Activated naive CD4-positive, alpha-beta T cell treated with anti-CD3 and anti-CD28 coated beads for 36 hours (primary cell): ENCODE measurements at regions not wholly inside any gene's neighbourhood (a gene's known extent, or its start where the extent isn't known, plus 50 kb on each side); places are given as distances from the start of the nearest gene placed in this dataset.

Experiments
- CTCF ChIA-PET: fragments of 350-600 bp; sonication (Branson Sonifier 250); formaldehyde crosslinking; loops from one replicate; lab custom pipeline; 2021; ENCODE audit warnings: antibody characterized with exemption; lab: Charles Lee
- DNase-seq: peaks from one replicate; pipeline ENCODE4 v3.0.0-alpha.2; 2020
- H3K27ac Mint-ChIP-seq: one replicate; pipeline ENCODE4 v1.8.0; 2021; ENCODE audit warnings: mild to moderate bottlenecking, mixed read lengths
- H3K27me3 Mint-ChIP-seq: one replicate; pipeline ENCODE4 v1.8.0; 2021; ENCODE audit warnings: low read depth, mixed read lengths
- H3K36me3 Mint-ChIP-seq: one replicate; pipeline ENCODE4 v1.8.0; 2021; ENCODE audit warnings: low read depth, mixed read lengths
- H3K4me1 Mint-ChIP-seq: one replicate; pipeline ENCODE4 v1.8.0; 2021; ENCODE audit warnings: low read depth, mixed read lengths
- H3K4me3 Mint-ChIP-seq: one replicate; pipeline ENCODE4 v1.8.0; 2021; ENCODE audit warnings: mild to moderate bottlenecking, moderate library complexity, mixed read lengths
- H3K9me3 Mint-ChIP-seq: one replicate; pipeline ENCODE4 v1.8.0; 2021; ENCODE audit warnings: mixed read lengths
- intact Hi-C: fragments of 100-400 bp; cut with micrococcal nuclease; formaldehyde crosslinking; loops from one replicate; pipeline ENCODE4 v1.15.1; 2023

DNA sequence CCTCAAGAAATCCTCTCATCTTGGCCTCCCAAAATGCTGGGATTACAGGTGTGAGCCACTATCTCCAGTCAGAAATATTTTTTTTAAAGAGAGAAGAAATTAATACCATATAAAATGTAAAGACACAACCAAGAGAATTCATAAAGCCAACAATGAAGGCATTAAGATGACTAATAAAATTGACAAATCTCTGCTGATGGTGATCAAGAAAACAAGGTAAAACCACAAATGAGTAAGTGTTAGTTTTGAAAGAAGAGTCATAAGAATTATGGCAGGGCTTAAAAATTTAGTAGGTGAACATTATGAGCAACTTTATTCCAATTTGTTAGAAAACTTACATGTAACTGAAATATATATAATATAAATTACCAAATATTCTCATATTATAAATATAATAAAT is 752.8 kb upstream of the CELF4 start:
- no peak overlapping the region for H3K27ac Mint-ChIP-seq
- peaks cover 8% of the 10 kb centered on the region for H3K27me3 Mint-ChIP-seq
- intact Hi-C loops = no loop called here
- H3K4me1 Mint-ChIP-seq = no peaks in the 10 kb centered on the region
- no peak overlapping the region for H3K4me3 Mint-ChIP-seq
- no peak for DNase-seq
- no peaks in the 10 kb centered on the region for H3K9me3 Mint-ChIP-seq
- no peaks in the 10 kb centered on the region for H3K36me3 Mint-ChIP-seq
- CTCF ChIA-PET = no interaction called here

- no peaks in the 10 kb centered on the region for H3K4me1 Mint-ChIP-seq
- no peak overlapping the region for H3K4me3 Mint-ChIP-seq
- intact Hi-C loops = no loop called here
- CTCF ChIA-PET = no interaction called here
- no peaks in the 10 kb centered on the region for H3K9me3 Mint-ChIP-seq
- no peak overlapping the region for H3K27ac Mint-ChIP-seq
- no peaks in the 10 kb centered on the region for H3K36me3 Mint-ChIP-seq
- DNase-seq = no peak
- H3K27me3 Mint-ChIP-seq = peaks cover 9% of the 10 kb centered on the region
Observed at GRCh38 chr18:38313831-38314230, 748.2 kb upstream of the CELF4 start.

DNA sequence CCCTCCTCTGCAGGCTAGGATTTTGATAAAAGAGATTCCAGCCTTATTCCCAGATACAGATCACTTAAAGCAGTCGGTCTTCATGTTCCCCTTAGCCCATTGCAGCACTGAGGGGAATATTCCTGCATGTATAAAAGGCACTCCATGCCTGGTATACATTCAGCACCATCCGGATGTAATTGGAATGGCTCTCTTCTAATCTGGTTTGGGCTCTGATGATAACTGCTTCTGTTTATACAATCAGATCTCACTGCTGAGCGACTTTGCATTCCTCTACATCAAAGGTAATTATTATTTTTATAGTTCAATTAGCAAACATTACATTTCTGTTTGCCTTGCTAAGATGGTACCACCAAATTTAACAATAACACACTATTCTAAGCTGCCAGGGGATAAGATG is 746.9 kb upstream of the CELF4 start:
- Mint-ChIP-seq H3K27ac (no peak overlapping the region), H3K4me3 (no peak overlapping the region), H3K36me3 (no peaks in the 10 kb centered on the region), H3K4me1 (no peaks in the 10 kb centered on the region), H3K9me3 (no peaks in the 10 kb centered on the region), H3K27me3 (peaks cover 8% of the 10 kb centered on the region)
- CTCF ChIA-PET = no interaction called here
- DNase-seq = no peak
- intact Hi-C loops = no loop called here

GRCh38 chr18:38310936-38311335 is 745.3 kb upstream of the CELF4 start:
- intact Hi-C loops = no loop called here
- H3K36me3 Mint-ChIP-seq = no peaks in the 10 kb centered on the region
- H3K27me3 Mint-ChIP-seq = peaks cover 8% of the 10 kb centered on the region
- no peak overlapping the region for H3K4me3 Mint-ChIP-seq
- H3K27ac Mint-ChIP-seq = no peak overlapping the region
- CTCF ChIA-PET = no interaction called here
- H3K4me1 Mint-ChIP-seq = no peaks in the 10 kb centered on the region
- no peaks in the 10 kb centered on the region for H3K9me3 Mint-ChIP-seq
- DNase-seq = no peak

- intact Hi-C loops = no loop called here
- no peaks in the 10 kb centered on the region for H3K9me3 Mint-ChIP-seq
- no peak for DNase-seq
- H3K4me3 Mint-ChIP-seq = no peak overlapping the region
- no peaks in the 10 kb centered on the region for H3K36me3 Mint-ChIP-seq
- H3K27ac Mint-ChIP-seq = no peak overlapping the region
- H3K4me1 Mint-ChIP-seq = no peaks in the 10 kb centered on the region
- no peaks in the 10 kb centered on the region for H3K27me3 Mint-ChIP-seq
- CTCF ChIA-PET = no interaction called here
Observed at GRCh38 chr18:38307914-38308313, 742.3 kb upstream of the CELF4 start.

DNA sequence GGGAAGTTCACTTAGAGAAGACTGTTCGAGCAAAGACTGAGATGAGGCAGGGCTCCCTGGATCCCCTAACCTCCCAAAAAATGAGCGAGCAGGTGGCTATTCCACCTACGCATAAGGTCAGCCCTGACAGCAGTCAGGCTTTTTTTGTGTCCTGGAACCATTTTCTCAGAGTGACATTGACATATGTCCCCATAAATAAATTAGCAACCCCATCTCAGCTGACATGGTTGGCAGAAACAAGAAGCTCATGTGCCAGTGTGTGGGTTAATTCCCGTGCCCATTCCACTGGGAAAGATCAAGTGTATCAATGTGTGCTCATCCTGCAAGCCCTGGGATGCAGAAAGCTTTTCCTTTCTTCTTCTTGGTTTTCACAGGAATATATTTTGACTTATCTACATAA is 740.4 kb upstream of the CELF4 start:
- intact Hi-C loops = no loop called here
- CTCF ChIA-PET = no interaction called here
- Mint-ChIP-seq H3K36me3 (no peaks in the 10 kb centered on the region), H3K27me3 (no peaks in the 10 kb centered on the region), H3K9me3 (no peaks in the 10 kb centered on the region), H3K27ac (no peak overlapping the region), H3K4me1 (no peaks in the 10 kb centered on the region), H3K4me3 (no peak overlapping the region)
- no peak for DNase-seq

GRCh38 chr18:38301621-38302020 is 736.0 kb upstream of the CELF4 start:
- intact Hi-C loops = no loop called here
- Mint-ChIP-seq H3K27me3 (no peaks in the 10 kb centered on the region), H3K27ac (no peak overlapping the region), H3K4me3 (no peak overlapping the region), H3K4me1 (no peaks in the 10 kb centered on the region), H3K9me3 (no peaks in the 10 kb centered on the region), H3K36me3 (no peaks in the 10 kb centered on the region)
- no peak for DNase-seq
- CTCF ChIA-PET = no interaction called here

GRCh38 chr18:38297910-38298309 is 732.3 kb upstream of the CELF4 start:
- DNase-seq = no peak
- H3K4me3 Mint-ChIP-seq = no peak overlapping the region
- no peaks in the 10 kb centered on the region for H3K27me3 Mint-ChIP-seq
- H3K27ac Mint-ChIP-seq = no peak overlapping the region
- no peaks in the 10 kb centered on the region for H3K4me1 Mint-ChIP-seq
- H3K9me3 Mint-ChIP-seq = peaks cover 2% of the 10 kb centered on the region
- CTCF ChIA-PET = no interaction called here
- intact Hi-C loops = no loop called here
- no peaks in the 10 kb centered on the region for H3K36me3 Mint-ChIP-seq

- H3K9me3 Mint-ChIP-seq = peaks cover 2% of the 10 kb centered on the region
- CTCF ChIA-PET = no interaction called here
Observed at GRCh38 chr18:38290229-38290628, 724.6 kb upstream of the CELF4 start.

GRCh38 chr18:38284972-38285371 is 719.4 kb upstream of the CELF4 start:
- H3K4me3 Mint-ChIP-seq = no peak overlapping the region
- no peaks in the 10 kb centered on the region for H3K4me1 Mint-ChIP-seq
- CTCF ChIA-PET = no interaction called here
- peaks cover 5% of the 10 kb centered on the region for H3K9me3 Mint-ChIP-seq
- no peaks in the 10 kb centered on the region for H3K36me3 Mint-ChIP-seq
- intact Hi-C loops = no loop called here
- H3K27ac Mint-ChIP-seq = no peak overlapping the region
- no peaks in the 10 kb centered on the region for H3K27me3 Mint-ChIP-seq
- DNase-seq = no peak

More at GRCh38 chr18:38290229-38290628, 724.6 kb upstream of the CELF4 start:
- Mint-ChIP-seq H3K36me3 (no peaks in the 10 kb centered on the region), H3K27ac (no peak overlapping the region), H3K4me1 (no peaks in the 10 kb centered on the region), H3K27me3 (no peaks in the 10 kb centered on the region), H3K4me3 (no peak overlapping the region)
- intact Hi-C loops = no loop called here
- no peak for DNase-seq

DNA sequence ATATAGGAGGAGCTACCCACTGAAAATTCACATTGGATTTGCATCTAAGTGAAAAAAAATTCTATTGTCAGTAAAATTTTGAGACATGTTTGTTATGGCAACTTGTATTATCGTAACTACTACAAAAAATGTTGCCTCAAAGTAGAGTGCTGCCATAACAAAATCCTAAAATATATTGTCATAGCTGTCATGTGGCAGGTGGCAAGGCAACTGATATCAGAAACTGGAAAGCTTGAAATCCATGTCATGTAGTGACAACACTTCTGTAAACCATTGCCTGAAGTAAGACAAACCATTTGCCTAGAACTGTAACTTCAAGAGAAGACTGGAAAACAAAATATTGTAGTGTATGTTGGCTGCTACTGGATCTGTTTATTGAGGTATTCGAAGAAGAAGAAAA is 697.5 kb upstream of the CELF4 start:
- intact Hi-C loops = no loop called here
- H3K4me1 Mint-ChIP-seq = no peaks in the 10 kb centered on the region

GRCh38 chr18:38262661-38263060 is 697.1 kb upstream of the CELF4 start:
- H3K27ac Mint-ChIP-seq = no peak overlapping the region
- intact Hi-C loops = no loop called here
- CTCF ChIA-PET = interaction anchor here (0.6 kb wide), 1 partner anchor 90 kb away, joined by 3 read pairs; no protein-coding TSS in a partner anchor
- DNase-seq = no peak
- H3K9me3 Mint-ChIP-seq = peaks cover 2% of the 10 kb centered on the region
- no peaks in the 10 kb centered on the region for H3K27me3 Mint-ChIP-seq
- no peaks in the 10 kb centered on the region for H3K36me3 Mint-ChIP-seq
- H3K4me1 Mint-ChIP-seq = no peaks in the 10 kb centered on the region
- no peak overlapping the region for H3K4me3 Mint-ChIP-seq

More for the DNA sequence above, 697.5 kb upstream of the CELF4 start:
- no peak overlapping the region for H3K4me3 Mint-ChIP-seq
- H3K9me3 Mint-ChIP-seq = peaks cover 2% of the 10 kb centered on the region
- no peak for DNase-seq
- CTCF ChIA-PET = no interaction called here
- no peaks in the 10 kb centered on the region for H3K27me3 Mint-ChIP-seq
- H3K36me3 Mint-ChIP-seq = no peaks in the 10 kb centered on the region
- H3K27ac Mint-ChIP-seq = no peak overlapping the region

DNA sequence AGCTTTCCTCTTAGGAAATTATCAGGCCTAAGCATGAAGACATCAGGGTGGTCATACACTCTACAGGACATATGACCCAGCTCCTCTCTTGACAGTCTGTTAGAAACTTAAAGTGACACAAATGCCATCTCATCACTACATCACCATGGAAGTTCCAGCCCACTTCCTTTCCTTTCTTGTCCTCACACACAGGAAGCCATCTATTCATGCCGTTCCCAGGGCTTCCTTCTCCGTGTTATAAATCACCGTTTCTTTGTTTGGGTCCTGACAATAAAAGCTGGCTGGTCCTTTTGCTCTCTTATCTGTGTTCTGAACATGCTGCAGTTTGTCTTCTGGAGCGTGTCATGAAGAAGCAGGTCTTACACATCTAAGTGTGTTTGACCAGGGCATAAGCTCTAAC is 692.1 kb upstream of the CELF4 start:
- CTCF ChIA-PET = no interaction called here
- no peaks in the 10 kb centered on the region for H3K4me1 Mint-ChIP-seq

DNA sequence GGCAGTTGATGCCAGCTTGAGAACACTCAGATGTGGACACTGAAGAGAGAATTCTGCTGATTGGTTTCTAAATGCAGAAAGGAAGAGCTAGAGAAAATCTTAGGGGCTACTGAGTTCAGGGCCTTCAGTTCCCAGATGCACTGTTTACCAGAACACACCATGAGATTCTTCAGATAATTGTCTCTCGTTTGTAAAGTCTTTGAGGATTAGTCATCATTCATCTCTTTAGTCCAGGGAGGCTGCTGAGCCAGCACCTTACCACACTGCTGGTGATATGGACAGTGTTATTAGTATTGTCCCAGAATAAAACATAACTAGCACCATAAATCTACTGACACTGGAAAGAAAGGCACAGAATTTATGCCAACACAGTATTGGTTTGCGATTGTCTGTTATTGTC is 690.8 kb upstream of the CELF4 start:
- Mint-ChIP-seq H3K27me3 (no peaks in the 10 kb centered on the region), H3K4me1 (no peaks in the 10 kb centered on the region), H3K36me3 (no peaks in the 10 kb centered on the region), H3K9me3 (no peaks in the 10 kb centered on the region), H3K4me3 (no peak overlapping the region), H3K27ac (no peak overlapping the region)
- CTCF ChIA-PET = no interaction called here
- no peak for DNase-seq
- intact Hi-C loops = no loop called here

More for the DNA sequence above, 692.1 kb upstream of the CELF4 start:
- H3K27ac Mint-ChIP-seq = no peak overlapping the region
- H3K9me3 Mint-ChIP-seq = no peaks in the 10 kb centered on the region
- no peaks in the 10 kb centered on the region for H3K27me3 Mint-ChIP-seq
- H3K4me3 Mint-ChIP-seq = no peak overlapping the region
- H3K36me3 Mint-ChIP-seq = no peaks in the 10 kb centered on the region
- intact Hi-C loops = no loop called here
- no peak for DNase-seq
